H7 (cell line): ENCODE measurements at regions not wholly inside any gene's neighbourhood (a gene's known extent, or its start where the extent isn't known, plus 50 kb on each side); places are given as distances from the start of the nearest gene placed in this dataset.
A peak's percentile ranks its signal among the peaks of the same experiment; 100 is the strongest.
"Not testable (repeated sequence)": the region's sequence is repeated elsewhere in the genome, so short reads cannot be mapped to it uniquely, and the experiment has no call there.

ENCODE experiments used
- DNase-seq: peaks from one replicate; pipeline ENCODE4 v3.0.0; 2012
- H3K27me3 ChIP-seq: 2 replicates; pipeline ENCODE4 v1.6.0; 2011; ENCODE audit warnings: mild to moderate bottlenecking, low read length; ENCODE audit not compliant: control insufficient read depth, insufficient read depth
- H3K36me3 ChIP-seq: replicated peaks from 2 replicates; pipeline ENCODE4 v1.5.1; 2011; ENCODE audit warnings: low read length; ENCODE audit not compliant: control insufficient read depth, insufficient read depth
- H3K4me3 ChIP-seq: 2 replicates; pipeline ENCODE4 v1.5.1; 2011; ENCODE audit warnings: low read depth, mild to moderate bottlenecking, control low read depth, low read length, moderate library complexity; ENCODE audit not compliant: insufficient read depth

DNA sequence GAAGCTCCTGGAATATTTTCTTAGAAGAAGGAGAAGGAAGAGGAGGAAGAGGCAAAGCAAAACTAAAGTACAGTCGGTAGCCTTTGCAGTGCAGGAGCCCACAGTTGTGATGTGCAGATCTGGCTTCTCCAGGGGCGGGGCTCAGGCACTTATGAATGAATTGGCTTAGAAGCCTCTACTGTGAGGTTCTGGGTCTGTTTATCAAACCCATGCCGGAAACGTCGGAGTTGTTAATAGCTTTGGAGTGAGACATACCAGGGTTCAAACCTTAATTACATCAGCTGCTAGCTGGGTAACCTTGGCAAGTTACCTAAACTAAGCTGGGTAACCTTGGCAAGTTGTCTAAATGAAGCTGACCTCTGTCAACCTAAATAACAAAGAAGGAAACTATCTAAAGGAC, 89.3 kb upstream of the PITRM1 start:
- no peak overlapping the region for H3K4me3 ChIP-seq
- DNase-seq: no peak
- H3K27me3 ChIP-seq: no peaks in the 10 kb centered on the region
- no peaks in the 10 kb centered on the region for H3K36me3 ChIP-seq

DNA sequence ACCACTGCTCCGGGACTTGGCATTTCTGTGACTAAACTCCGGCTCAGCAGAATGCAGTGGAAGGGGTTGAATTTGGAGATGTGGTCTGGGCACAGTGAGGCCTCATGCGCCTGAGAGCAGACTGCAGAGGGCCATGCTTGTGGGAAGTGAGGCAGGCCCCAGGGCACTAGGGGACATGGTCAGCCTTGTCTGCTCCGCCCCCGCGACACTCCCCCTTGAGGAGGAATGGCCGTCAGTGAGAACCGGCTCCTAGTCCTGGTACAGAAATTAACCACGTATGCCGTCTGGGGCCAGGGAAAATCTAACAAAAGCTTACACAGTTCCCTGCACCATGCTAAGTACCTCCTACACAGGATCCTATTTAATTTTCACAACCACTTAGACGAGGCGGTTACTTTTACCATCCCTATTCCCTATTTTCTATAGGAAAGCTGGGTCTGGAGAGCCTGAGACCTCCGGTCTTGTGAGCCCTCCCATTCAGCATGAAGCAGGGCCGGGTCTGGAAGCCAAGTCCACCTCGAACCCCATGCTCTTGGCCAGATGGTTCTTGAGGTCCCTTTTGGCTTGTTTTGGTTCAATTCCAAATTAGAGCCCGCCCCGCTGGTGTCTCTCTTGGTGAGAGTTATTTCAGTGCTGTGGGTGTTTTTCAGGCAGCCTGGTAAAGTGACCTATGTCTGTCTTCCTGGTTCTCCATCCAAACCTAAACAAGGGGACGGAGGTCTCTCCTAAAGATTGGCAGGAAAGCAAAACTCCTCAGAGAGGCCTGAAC, 87.7 kb upstream of the PITRM1 start:
- no peaks in the 10 kb centered on the region for H3K27me3 ChIP-seq
- H3K36me3 ChIP-seq: no peaks in the 10 kb centered on the region
- H3K4me3 ChIP-seq: no peak overlapping the region
- peak; percentile 59 for DNase-seq

DNA sequence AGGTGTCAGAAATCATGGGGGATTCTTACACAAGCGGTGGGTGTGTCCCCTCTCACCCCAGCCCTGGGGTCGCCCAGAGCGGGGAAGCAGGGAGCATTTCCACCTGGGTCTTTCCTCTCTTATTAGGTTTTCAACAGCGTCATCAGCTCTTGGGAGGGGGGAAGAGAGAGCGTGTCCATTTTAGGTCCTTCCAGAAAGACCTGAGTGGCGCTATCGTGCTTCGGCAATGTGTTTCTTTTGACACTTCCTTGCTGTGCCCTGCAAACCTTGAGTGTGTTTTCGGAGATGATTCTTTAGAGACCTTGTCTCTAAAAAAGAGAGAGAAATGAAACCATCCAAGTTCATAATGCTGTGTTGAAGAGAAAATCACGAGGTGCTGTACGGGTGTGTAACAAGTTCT, 86.9 kb upstream of the PITRM1 start:
- H3K4me3 ChIP-seq: no peak overlapping the region
- no peaks in the 10 kb centered on the region for H3K36me3 ChIP-seq
- no peaks in the 10 kb centered on the region for H3K27me3 ChIP-seq
- no peak for DNase-seq

DNA sequence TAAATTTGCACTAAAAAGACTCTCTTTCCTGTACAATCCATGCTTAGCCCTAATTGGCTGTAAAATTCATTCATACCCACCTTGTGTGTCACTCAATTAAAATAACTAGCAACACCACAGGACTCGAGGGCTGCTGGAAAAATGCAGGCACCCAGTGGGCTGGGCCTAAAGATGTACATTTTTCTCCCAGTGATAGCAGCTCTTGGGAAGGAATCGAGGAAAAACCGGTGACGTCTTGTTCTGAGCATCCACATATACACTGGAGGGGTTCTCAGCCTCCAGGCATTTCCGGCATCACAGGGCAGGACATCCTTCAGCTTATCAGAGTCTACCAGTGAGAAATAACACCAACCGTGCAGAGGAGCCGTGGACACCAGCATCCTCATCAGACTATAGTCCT, 85.8 kb upstream of the PITRM1 start:
- Histone ChIP-seq H3K4me3 (no peak overlapping the region), H3K27me3 (no peaks in the 10 kb centered on the region), H3K36me3 (no peaks in the 10 kb centered on the region)
- no peak for DNase-seq

DNA sequence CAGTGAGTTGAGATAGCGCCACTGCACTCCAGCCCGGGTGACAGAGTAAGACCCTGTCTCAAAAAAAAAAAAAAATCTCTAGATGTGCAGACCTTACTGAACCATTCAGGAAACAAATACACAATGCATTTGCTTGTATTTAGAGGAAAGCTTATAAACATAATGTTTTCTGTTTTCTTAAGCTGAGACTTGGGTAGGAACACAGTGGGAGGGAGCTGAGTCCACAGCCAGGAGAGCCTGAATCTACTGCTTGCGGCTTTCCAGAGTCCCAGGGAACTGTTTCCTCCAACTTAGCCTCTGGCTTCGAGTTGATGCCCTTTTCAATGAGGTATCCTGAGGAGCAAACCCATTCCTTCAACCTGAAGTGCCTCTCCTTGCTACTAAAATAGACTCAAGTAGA, 83.0 kb upstream of the PITRM1 start:
- H3K4me3 ChIP-seq: no peak overlapping the region
- DNase-seq: no peak
- H3K36me3 ChIP-seq: no peaks in the 10 kb centered on the region
- H3K27me3 ChIP-seq: no peaks in the 10 kb centered on the region

DNA sequence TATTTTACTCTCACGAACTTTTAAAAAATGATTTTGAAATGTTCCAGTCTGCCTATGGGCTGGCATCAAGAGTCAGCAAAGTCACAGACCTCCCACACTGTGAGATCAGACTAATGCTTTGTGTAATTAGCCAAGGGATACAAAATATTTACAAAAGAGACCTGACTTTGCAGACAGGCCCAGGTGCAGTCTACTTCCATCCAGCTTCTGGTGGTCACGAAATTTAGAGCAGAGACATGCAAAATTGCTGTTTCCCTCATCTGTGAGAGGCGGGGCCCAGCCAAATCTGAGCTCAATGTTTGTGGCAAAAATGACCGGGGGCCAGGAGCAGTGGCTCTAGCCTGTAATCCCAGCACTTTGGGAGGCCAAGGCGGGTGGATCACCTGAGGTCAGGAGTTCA, 82.5 kb upstream of the PITRM1 start:
- DNase-seq: no peak

DNA sequence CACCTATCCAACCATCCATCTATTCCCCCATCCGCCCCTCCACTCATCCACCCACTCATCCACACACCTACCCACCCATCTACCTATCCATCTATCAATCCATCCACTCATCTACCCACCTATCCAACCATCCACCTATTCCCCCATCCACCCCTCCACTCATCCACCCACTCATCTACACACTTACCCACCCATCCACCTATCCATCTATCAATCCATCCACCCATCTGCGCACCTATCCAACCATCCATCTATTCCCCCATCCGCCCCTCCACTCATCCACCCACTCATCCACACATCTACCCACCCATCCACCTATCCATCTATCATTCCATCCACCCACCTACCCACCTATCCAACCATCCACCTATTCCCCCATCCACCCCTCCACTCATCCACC, 81.4 kb upstream of the PITRM1 start:
- not testable (repeated sequence) for H3K4me3 ChIP-seq, H3K36me3 ChIP-seq, DNase-seq, H3K27me3 ChIP-seq

More for the DNA sequence above, 82.5 kb upstream of the PITRM1 start:
- Histone ChIP-seq H3K27me3 (no peaks in the 10 kb centered on the region), H3K36me3 (no peaks in the 10 kb centered on the region), H3K4me3 (no peak overlapping the region)

DNA sequence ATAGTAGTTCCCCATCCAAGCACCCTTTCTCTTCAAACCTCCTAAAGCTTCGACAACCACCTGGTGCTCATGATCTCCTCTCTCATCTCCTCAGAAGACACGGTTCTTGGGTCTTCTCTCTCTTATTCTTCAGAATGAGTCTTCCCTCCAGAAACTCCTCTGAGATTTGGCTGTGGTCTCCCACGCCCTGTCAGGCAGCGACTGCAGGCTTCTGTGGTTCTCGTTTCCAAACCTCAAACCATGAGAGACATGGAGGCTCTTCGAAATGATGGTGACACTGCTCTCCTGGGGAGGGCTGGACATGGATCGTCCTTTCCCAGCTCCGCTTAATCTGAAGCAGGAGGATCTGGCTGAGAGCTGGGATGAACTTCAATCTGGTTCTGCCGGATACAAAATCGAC, 78.6 kb upstream of the PITRM1 start:
- Histone ChIP-seq H3K27me3 (no peaks in the 10 kb centered on the region), H3K4me3 (no peak overlapping the region), H3K36me3 (no peaks in the 10 kb centered on the region)
- no peak for DNase-seq

DNA sequence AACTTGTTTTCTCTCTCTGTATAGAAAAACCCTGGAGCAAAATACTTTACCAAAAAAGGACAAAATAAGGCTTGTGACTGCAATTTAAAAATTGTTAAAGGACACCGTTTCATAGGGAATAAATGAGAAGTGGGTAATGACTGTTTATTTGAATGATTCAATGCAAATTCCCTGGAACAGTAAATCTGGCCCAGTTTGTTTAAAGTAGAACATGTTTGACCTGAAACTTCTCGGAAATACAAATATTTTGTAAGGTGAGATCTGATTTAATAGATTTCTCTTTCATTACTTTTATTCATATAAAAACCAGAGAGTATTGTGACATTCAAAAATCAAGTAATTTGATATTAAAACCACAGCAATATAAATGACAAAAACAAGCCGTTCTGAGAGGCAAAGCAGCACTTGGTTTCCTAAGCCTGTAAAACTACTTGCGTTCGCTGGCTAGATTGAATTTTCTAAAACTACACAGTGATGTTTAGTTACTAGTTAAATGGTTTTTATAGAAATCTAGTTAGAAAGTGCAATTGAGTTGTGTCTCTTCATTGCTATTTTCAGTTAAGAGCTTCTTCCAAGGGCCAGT, 76.8 kb upstream of the PITRM1 start:
- no peak for DNase-seq
- Histone ChIP-seq H3K36me3 (no peaks in the 10 kb centered on the region), H3K27me3 (no peaks in the 10 kb centered on the region), H3K4me3 (no peak overlapping the region)

DNA sequence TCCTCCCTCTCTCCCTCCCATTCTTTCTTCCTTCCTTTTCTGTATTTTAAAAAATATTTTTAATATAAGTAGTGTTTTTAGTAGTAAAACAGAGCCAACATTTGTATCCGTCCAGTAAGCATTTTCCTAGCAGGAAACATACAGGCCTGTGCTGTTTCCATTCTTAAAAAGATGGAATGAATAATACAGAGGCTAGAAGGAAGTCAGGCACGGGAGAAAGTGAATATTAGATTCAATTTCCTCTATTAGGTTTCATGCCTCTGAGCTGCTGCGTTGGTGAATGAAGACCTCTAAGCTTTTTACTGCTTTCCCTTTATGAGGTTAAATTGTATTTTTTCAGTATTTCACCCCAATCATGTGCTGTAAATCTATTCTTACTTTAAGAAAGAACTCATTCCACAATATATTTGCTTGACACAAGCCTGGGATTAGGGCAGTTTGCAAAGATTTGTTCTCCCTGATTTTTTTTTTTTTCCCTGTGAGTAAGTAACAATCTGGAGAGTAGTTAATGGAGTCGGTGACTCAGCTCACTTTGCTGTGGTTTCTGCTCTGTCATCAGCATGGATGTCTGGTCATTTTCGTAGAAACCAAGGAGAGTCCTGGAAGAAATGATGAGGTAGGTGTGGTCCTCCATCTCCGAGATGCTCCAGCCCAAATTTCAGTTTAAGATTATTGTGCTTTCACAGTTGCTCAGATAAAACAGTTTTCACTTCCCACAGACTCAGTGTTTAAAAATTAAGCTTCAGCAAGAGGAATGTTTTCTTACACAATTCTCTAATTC, 76.1 kb upstream of the PITRM1 start:
- Histone ChIP-seq H3K27me3 (no peaks in the 10 kb centered on the region), H3K36me3 (no peaks in the 10 kb centered on the region), H3K4me3 (no peak overlapping the region)
- no peak for DNase-seq

DNA sequence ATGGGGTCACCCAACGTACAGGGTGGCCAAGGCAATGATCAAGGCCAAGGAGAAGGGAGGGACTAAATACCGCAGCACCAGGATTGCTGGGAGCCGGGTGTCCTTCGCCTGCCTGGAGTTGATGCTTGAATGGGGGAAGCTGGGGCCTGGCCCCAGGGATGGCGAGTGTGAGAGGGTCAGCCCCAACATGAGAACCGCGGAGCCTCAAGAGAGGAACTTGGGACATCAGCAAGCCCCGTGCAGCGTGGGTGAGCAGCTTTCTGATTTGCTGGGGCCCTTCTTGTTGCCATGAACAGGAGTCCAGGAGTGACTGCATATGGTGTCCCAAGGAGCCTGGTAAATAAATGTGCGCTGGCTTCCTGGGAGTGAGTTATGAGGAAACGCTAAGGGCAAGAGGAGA, 72.8 kb upstream of the PITRM1 start:
- Histone ChIP-seq H3K36me3 (no peaks in the 10 kb centered on the region), H3K27me3 (no peaks in the 10 kb centered on the region; the same call in 1 of the 2 replicates), H3K4me3 (no peak overlapping the region)
- no peak for DNase-seq

DNA sequence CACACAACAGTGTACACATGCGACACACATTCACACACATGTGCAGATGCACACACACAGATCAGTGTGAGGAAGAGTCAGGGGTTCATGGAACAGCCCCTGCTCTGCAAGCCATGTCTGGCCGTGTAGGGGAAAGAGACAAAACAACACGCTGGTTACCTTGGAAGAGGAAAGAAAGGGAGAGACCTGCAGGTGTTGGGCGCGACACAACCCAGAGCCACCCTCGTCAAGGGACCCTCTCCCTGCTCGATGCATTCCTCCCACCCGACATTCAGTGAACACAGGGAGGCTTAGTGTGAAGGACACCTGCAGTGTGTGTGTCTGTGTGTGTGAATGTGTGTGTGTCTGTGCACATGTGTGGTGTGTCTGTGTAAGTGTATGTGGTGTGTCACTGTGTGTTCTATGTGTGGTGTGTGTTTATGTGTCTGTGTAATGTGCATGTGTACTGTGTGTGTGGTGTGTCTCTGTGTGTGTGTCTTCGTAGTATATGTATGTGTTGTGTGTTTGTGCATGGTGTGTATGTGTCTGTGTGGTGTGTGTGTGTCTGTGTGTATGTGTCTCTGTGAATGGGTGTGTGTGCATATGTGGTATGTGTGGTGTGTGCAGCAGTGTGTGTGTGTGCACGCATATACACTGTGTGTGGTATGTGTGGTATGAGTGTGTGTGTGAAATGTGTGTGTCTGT, 69.5 kb upstream of the PITRM1 start:
- no peak for DNase-seq
- no peaks in the 10 kb centered on the region; the same call in none of the 2 replicates for H3K27me3 ChIP-seq
- no peak overlapping the region for H3K4me3 ChIP-seq
- H3K36me3 ChIP-seq: no peaks in the 10 kb centered on the region

DNA sequence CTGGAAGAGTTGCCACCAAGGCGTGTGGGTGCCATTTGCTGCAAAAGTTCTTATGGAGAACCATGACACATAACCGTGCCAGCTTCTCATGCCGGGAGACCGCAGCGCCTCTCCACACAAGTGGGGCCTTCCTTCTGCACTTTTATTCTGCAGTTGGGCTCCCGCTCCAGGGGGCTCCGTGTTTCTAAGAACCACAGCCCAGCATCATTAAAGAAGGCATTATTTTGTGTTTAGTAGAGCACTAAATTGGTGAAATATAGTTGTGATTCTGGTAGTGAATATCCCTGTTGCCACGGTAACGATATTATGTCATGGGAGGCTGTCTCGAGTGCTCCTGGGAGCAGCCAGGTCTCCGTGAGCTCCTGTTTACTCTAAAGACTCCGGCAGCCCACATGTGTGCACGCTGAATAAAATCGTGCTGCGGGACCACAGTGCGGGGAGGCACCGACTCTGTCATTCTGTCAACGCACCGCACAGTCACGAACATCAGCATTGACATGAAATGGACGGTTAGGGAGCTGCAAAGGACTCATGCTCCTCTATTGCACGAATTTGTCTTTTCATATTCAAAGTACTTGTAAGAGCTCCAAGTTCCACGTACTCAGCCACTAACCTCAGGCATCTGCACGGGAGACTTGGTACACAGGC, 68.8 kb upstream of the PITRM1 start:
- Histone ChIP-seq H3K36me3 (no peaks in the 10 kb centered on the region), H3K27me3 (no peaks in the 10 kb centered on the region; the same call in none of the 2 replicates), H3K4me3 (no peak overlapping the region)
- no peak for DNase-seq
